Esophagus muscularis mucosa (tissue), 3 donors: ENCODE measurements at regions not wholly inside any gene's neighbourhood (a gene's known extent, or its start where the extent isn't known, plus 50 kb on each side); places are given as distances from the start of the nearest gene placed in this dataset.

Experiments
- EP300 ChIP-seq: sonication (generic); formaldehyde crosslinking; IDR thresholded peaks from one replicate; pipeline ENCODE4 v1.6.1; 2017; ENCODE audit warnings: antibody characterized with exemption
- TF ChIP-seq, protein P1 (sequence below), 3 experiments: fragments of 200-600 bp in 2 of 3; fragments of 450-650 bp in 1 of 3; sonication (generic) in 2 of 3; IDR thresholded peaks; one replicate each; pipeline ENCODE4 v1.5.1; 2017 to 2019; ENCODE audit warnings: antibody characterized with exemption in 3 of 3, mild to moderate bottlenecking in 2 of 3, moderate library complexity in 1 of 3

GRCh38 chr5:105274079-105274478 is 1711.5 kb upstream of the NUDT12 start:
- TF ChIP-seq, protein P1, sequence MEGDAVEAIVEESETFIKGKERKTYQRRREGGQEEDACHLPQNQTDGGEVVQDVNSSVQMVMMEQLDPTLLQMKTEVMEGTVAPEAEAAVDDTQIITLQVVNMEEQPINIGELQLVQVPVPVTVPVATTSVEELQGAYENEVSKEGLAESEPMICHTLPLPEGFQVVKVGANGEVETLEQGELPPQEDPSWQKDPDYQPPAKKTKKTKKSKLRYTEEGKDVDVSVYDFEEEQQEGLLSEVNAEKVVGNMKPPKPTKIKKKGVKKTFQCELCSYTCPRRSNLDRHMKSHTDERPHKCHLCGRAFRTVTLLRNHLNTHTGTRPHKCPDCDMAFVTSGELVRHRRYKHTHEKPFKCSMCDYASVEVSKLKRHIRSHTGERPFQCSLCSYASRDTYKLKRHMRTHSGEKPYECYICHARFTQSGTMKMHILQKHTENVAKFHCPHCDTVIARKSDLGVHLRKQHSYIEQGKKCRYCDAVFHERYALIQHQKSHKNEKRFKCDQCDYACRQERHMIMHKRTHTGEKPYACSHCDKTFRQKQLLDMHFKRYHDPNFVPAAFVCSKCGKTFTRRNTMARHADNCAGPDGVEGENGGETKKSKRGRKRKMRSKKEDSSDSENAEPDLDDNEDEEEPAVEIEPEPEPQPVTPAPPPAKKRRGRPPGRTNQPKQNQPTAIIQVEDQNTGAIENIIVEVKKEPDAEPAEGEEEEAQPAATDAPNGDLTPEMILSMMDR (IDR thresholded peaks at IDR 0.05) = no peak
- TF ChIP-seq EP300 = no peak
